MG63 (cell line): ENCODE measurements at regions not wholly inside any gene's neighbourhood (a gene's known extent, or its start where the extent isn't known, plus 50 kb on each side); places are given as distances from the start of the nearest gene placed in this dataset.

Experiments used
- DNase-seq: peaks from one replicate; pipeline ENCODE4 v3.0.0-alpha.2; 2020
- H3K27me3 ChIP-seq: fragments of 250-450 bp; sonication (Bioruptor Pico); 2 replicates; pipeline ENCODE4 v1.5.1; 2020; ENCODE audit warnings: mild to moderate bottlenecking, moderate library complexity
- H3K36me3 ChIP-seq: fragments of 250-450 bp; sonication (Bioruptor Pico); 2 replicates; pipeline ENCODE4 v1.5.1; 2020; ENCODE audit warnings: mild to moderate bottlenecking, moderate library complexity
- H3K4me3 ChIP-seq: fragments of 250-450 bp; sonication (Bioruptor Pico); 2 replicates; pipeline ENCODE4 v1.5.1; 2020; ENCODE audit warnings: mild to moderate bottlenecking, moderate library complexity
- H3K9me3 ChIP-seq: fragments of 250-450 bp; sonication (Bioruptor Pico); 2 replicates; pipeline ENCODE4 v1.5.1; 2020; ENCODE audit warnings: mild to moderate bottlenecking, moderate library complexity

DNA sequence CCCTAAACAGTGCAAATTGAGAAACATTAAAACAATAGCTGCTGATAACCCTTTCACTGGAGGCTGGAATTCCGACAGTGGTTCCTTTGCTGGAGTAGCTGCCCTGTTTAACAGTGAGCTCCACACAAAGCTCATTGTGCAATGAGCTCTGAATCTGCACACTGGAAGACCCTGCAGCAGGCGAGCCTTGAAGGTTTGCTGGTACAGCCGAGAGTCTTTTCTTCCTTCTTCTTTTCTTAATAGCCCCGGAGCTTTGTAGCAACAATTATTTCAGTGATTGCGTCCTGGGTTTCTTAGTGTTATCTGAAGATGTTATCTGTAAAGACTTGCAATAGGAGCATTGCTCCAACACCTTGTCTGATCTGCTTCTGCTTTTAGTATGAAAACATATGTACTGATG lies 50.8 kb upstream of the CXCR4 start:
- DNase-seq = no peak
- no peaks in the 10 kb centered on the region for H3K9me3 ChIP-seq
- no peak overlapping the region for H3K4me3 ChIP-seq

DNA sequence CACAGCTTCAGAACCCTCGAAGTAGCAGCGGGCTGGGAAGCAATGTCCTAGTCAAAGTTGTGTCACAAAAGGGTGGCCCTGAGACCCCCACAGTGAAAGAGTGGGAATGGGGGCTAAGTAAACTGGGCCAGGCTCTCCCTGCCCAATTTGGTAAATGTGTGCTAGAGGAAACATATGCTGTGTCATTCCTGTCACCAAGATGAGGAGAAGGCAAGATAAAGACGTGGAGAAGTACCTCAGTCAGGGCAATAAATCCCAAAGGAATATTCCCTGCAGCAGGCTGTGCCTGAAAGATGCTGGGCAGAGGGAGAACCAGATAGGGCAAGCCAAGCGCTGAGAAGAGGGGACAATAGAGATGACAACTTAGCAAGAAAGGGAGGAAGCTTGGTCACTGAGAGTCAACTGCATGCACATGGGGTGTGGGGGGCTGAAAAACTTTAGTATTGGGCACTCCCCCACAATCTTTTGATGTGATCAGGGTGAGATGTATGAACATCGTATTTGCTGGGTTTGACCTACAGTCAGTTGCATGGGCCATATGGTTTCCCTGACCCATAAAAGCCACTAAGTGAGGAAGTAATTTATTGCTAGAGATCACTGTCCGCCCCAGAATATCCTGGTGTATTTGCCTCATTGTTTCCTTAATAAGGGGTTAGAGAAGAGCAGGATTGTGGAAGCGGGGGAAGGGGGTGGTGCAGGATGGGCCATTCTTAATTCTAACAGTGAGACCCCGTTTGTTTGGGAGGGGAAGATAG lies 49.9 kb upstream of the CXCR4 start:
- no peaks in the 10 kb centered on the region for H3K27me3 ChIP-seq
- no peak for DNase-seq

More for the DNA sequence above, 50.8 kb upstream of the CXCR4 start:
- Histone ChIP-seq H3K27me3 (no peaks in the 10 kb centered on the region), H3K36me3 (no peaks in the 10 kb centered on the region)

More for the DNA sequence above, 49.9 kb upstream of the CXCR4 start:
- no peak overlapping the region for H3K4me3 ChIP-seq
- no peaks in the 10 kb centered on the region for H3K36me3 ChIP-seq
- no peaks in the 10 kb centered on the region for H3K9me3 ChIP-seq
